ENCODE measurements at regions not wholly inside any gene's neighbourhood (a gene's known extent, or its start where the extent isn't known, plus 50 kb on each side); places are given as distances from the start of the nearest gene placed in this dataset.

DNA sequence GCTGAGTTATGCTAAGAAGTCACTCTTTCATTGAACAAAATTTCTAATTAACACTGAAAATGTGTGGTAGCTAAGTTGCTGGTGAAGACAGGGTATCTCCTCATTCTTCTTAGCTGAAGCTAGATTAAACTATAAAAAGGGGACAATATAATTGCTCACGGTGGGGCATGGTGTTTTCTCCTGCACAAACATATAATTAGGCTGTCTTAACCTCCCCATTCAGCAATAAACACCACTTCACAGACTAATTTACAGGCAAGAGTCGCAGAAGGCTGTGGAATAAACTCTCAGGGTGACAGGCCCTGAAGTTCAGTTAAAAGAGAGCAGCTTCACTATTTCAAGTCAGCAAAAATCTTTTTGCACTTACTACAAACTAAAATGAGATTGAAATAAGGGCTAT lies 338.9 kb upstream of the NT5E start:
- ATAC-seq (ENCODE audit: low read depth), result no peak
- Histone ChIP-seq H3K27ac (ENCODE audit: insufficient read depth, low read length) (no peak overlapping the region), H3K14ac (replicated peaks; ENCODE audit: low read depth, low read length) (no peak overlapping the region), H3K23ac (ENCODE audit: low read depth, low read length) (no peak overlapping the region), H3K79me1 (ENCODE audit: low read depth in 1 of 2, low read length in 2 of 2) (no peaks in the 10 kb centered on the region), H3K4me1 (ENCODE audit: control insufficient read depth, insufficient read depth, low read length) (no peaks in the 10 kb centered on the region), H4K91ac (ENCODE audit: insufficient read depth, low read depth, low read length) (no peak overlapping the region), H4K20me1 (ENCODE audit: insufficient read depth, low read length) (no peaks in the 10 kb centered on the region), H2BK15ac (ENCODE audit: low read depth, low read length) (no peak overlapping the region), H3K27me3 (ENCODE audit: control insufficient read depth, insufficient read depth, low read length) (peaks cover 2% of the 10 kb centered on the region), H3K4me2 (ENCODE audit: low read depth, low read length) (no peak overlapping the region), H2BK5ac (ENCODE audit: low read depth, low read length, poor library complexity, severe bottlenecking) (no peak overlapping the region), H2AFZ (replicated peaks; ENCODE audit: low read length, poor library complexity) (no peak overlapping the region), H2BK20ac (ENCODE audit: low read depth, low read length) (no peak overlapping the region), H3K18ac (ENCODE audit: low read depth, low read length) (no peak overlapping the region), H4K8ac (ENCODE audit: low read depth in 2 of 2, low read length in 2 of 2) (no peak overlapping the region), H3K36me3 (ENCODE audit: control insufficient read depth, insufficient read depth, low read length) (no peaks in the 10 kb centered on the region), H3K4me3 (ENCODE audit: insufficient read depth, low read depth, low read length) (no peak overlapping the region), H2BK120ac (ENCODE audit: low read depth, low read length) (no peak overlapping the region), H2AK9ac (replicated peaks; ENCODE audit: low read depth, low read length, poor library complexity) (no peak overlapping the region), H3K9ac (ENCODE audit: low read depth, low read length) (no peak overlapping the region), H3K9me3 (ENCODE audit: control insufficient read depth, insufficient read depth, low read length) (no peaks in the 10 kb centered on the region), H3K56ac (ENCODE audit: extremely low read depth, insufficient read depth, low read length) (no peak overlapping the region), H2AK5ac (ENCODE audit: low read depth, low read length) (no peak overlapping the region), H3K4ac (ENCODE audit: low read depth, low read length) (no peak overlapping the region), H3K9me1 (ENCODE audit: insufficient read depth, low read length) (no peaks in the 10 kb centered on the region), H4K5ac (ENCODE audit: low read depth, low read length) (no peak overlapping the region)
- intact Hi-C loops (cut with micrococcal nuclease), result no loop called here
- no peak for TF ChIP-seq RAD21 (IDR thresholded peaks at IDR 0.05; ENCODE audit: low read length)
- no peak for TF ChIP-seq POLR2A (IDR thresholded peaks at IDR 0.05; ENCODE audit: low read depth, low read length)
- TF ChIP-seq MAZ (IDR thresholded peaks at IDR 0.05; ENCODE audit: borderline replicate concordance, low read depth, low read length), result no peak
- no peak for TF ChIP-seq FOS (IDR thresholded peaks at IDR 0.05; ENCODE audit: low read depth, low read length)
- no peak for TF ChIP-seq CHD1 (IDR thresholded peaks at IDR 0.05; ENCODE audit: low read depth, low read length)
- no peak for TF ChIP-seq CEBPB (IDR thresholded peaks at IDR 0.05; ENCODE audit: low read depth, low read length)
- TF ChIP-seq, protein P1, sequence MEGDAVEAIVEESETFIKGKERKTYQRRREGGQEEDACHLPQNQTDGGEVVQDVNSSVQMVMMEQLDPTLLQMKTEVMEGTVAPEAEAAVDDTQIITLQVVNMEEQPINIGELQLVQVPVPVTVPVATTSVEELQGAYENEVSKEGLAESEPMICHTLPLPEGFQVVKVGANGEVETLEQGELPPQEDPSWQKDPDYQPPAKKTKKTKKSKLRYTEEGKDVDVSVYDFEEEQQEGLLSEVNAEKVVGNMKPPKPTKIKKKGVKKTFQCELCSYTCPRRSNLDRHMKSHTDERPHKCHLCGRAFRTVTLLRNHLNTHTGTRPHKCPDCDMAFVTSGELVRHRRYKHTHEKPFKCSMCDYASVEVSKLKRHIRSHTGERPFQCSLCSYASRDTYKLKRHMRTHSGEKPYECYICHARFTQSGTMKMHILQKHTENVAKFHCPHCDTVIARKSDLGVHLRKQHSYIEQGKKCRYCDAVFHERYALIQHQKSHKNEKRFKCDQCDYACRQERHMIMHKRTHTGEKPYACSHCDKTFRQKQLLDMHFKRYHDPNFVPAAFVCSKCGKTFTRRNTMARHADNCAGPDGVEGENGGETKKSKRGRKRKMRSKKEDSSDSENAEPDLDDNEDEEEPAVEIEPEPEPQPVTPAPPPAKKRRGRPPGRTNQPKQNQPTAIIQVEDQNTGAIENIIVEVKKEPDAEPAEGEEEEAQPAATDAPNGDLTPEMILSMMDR (conservative IDR thresholded peaks at IDR 0.05; ENCODE audit: low read depth, low read length), result no peak
- TF ChIP-seq, protein P2, sequence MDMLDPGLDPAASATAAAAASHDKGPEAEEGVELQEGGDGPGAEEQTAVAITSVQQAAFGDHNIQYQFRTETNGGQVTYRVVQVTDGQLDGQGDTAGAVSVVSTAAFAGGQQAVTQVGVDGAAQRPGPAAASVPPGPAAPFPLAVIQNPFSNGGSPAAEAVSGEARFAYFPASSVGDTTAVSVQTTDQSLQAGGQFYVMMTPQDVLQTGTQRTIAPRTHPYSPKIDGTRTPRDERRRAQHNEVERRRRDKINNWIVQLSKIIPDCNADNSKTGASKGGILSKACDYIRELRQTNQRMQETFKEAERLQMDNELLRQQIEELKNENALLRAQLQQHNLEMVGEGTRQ (IDR thresholded peaks at IDR 0.05; ENCODE audit: low read depth, low read length), result no peak
- TF ChIP-seq NFE2L2 (IDR thresholded peaks at IDR 0.05; ENCODE audit: low read depth, low read length), result no peak
- ChIA-PET CTCF (no interaction called here), POLR2A (ENCODE audit: unreplicated experiment) (no interaction called here)
- dilution Hi-C loops (cut with HindIII; ENCODE audit: low sequenced_read_pairs, unreplicated experiment), result no loop called here
- WGBS, 2 experiments (ENCODE audit: extremely low coverage in 2 of 2, insufficient read length in 1 of 2), result 40% methylated on average over 1 of the region's 2 CpGs; no CpG with 5 or more reads in 1 of the 2 experiments
- in situ Hi-C loops (cut with MboI; ENCODE audit: low sequenced_read_pairs), result no loop called here
- no TSS peak for BruUV-seq (replicated peaks)
- no peak for DNase-seq

Data from IMR-90 (cell line).